Coronary artery (tissue), 2 donors: ENCODE measurements at regions not wholly inside any gene's neighbourhood (a gene's known extent, or its start where the extent isn't known, plus 50 kb on each side); places are given as distances from the start of the nearest gene placed in this dataset.
A peak's percentile ranks its signal among the peaks of the same experiment; 100 is the strongest.
"Not testable (repeated sequence)": the region's sequence is repeated elsewhere in the genome, so short reads cannot be mapped to it uniquely, and the experiment has no call there.

Experiments used
- DNase-seq: peaks from one replicate; pipeline ENCODE4 v3.0.0-alpha.2; 2017; ENCODE audit warnings: low spot score
- H3K27ac ChIP-seq, 2 donors: fragments of 200-600 bp; sonication (generic); one replicate each; pipeline ENCODE4 v1.5.1; 2016 to 2019
- H3K4me3 ChIP-seq: fragments of 200-600 bp; sonication (generic); 2 replicates; pipeline ENCODE4 v1.5.1; 2016; ENCODE audit warnings: mild to moderate bottlenecking, moderate library complexity
- TF ChIP-seq, protein P1 (sequence below): fragments of 200-600 bp; sonication (generic); IDR thresholded peaks from one replicate; pipeline ENCODE4 v1.5.1; 2019; ENCODE audit warnings: antibody characterized with exemption

DNA sequence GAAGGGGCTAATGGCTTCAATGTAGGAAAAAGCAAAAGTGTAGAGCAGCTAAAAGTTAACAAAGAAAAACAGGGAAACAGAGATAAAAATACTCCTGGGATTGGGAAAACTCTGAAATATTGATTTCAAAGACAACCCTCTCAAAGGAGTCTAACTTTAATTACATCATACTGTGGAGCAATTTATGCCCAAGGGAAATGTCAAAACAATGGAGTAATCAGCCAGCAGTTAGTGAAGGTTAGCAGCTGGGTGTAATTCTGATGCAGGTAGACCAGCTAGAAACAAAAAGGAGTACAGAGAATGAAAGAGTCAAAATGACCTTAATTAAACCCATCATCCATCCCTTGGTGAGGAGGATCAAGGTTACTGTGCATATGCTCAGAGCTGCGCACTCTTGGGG is 169.0 kb downstream of the ADAM29 start:
- H3K4me3 ChIP-seq: no peak overlapping the region
- DNase-seq: no peak
- TF ChIP-seq, protein P1, sequence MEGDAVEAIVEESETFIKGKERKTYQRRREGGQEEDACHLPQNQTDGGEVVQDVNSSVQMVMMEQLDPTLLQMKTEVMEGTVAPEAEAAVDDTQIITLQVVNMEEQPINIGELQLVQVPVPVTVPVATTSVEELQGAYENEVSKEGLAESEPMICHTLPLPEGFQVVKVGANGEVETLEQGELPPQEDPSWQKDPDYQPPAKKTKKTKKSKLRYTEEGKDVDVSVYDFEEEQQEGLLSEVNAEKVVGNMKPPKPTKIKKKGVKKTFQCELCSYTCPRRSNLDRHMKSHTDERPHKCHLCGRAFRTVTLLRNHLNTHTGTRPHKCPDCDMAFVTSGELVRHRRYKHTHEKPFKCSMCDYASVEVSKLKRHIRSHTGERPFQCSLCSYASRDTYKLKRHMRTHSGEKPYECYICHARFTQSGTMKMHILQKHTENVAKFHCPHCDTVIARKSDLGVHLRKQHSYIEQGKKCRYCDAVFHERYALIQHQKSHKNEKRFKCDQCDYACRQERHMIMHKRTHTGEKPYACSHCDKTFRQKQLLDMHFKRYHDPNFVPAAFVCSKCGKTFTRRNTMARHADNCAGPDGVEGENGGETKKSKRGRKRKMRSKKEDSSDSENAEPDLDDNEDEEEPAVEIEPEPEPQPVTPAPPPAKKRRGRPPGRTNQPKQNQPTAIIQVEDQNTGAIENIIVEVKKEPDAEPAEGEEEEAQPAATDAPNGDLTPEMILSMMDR: no peak
- no peak overlapping the region for H3K27ac ChIP-seq

DNA sequence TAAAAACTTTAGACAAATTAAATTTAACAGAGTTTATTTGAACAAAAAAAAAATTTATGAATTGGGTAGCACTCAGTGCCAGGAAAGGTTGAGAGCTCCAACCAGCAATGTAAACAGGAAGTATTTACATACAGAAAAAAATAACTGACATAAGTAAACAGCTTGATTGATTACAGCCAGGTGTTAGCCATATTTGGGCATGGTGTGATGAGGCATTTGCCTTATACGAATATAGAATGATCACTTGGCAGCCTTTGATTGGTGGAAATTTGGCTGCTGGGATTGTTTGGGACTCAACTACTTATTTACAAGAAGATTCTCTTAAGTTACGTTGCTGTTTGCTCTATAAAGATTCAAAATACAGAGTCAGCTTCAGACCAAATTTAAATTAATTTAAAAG is 172.0 kb downstream of the ADAM29 start:
- no peak overlapping the region for H3K4me3 ChIP-seq
- no peak overlapping the region for H3K27ac ChIP-seq
- DNase-seq: no peak
- TF ChIP-seq, protein P1: no peak

DNA sequence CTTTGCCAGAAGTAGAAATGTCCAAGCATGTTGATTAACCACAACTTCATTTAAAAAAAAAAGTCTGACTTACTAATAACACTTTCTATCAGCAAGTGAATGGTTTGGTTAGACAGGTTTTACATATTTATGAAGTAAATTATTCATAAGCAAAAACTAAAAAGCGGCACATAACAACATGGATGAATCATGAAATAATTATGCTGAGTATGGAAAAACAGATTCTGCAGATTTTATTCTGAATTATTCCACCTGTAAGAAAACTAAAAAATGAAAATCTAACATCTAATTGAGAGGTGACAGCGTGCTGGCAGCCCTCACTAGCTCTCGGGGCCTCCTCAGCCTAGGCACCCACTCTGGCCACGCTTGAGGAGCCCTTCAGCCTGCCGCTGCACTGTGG is 173.5 kb downstream of the ADAM29 start:
- no peak overlapping the region for H3K27ac ChIP-seq
- H3K4me3 ChIP-seq: no peak overlapping the region
- TF ChIP-seq, protein P1: no peak
- DNase-seq: no peak

DNA sequence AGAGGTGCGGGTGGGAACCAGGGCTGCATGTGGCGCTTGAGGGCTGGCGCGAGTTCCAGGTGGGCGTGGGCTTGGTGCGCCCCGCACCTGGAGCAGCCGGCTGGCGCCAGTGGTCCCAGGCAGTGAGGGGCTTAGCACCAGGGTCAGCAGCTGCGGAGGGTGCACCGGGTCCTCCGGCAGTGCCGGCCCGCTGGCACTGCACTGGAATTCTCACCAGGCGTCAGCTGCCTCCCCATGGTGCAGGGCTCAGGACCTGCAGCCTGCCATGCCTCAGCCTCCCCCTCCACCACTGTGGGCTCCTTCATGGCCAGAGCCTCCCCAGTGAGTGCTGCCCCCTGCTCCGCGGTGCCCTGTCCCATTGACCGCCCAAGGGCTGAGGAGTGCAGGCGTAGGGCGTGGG is 174.0 kb downstream of the ADAM29 start:
- TF ChIP-seq, protein P1: no peak
- Histone ChIP-seq H3K27ac (no peak overlapping the region), H3K4me3 (no peak overlapping the region)
- DNase-seq: peak; percentile 70

DNA sequence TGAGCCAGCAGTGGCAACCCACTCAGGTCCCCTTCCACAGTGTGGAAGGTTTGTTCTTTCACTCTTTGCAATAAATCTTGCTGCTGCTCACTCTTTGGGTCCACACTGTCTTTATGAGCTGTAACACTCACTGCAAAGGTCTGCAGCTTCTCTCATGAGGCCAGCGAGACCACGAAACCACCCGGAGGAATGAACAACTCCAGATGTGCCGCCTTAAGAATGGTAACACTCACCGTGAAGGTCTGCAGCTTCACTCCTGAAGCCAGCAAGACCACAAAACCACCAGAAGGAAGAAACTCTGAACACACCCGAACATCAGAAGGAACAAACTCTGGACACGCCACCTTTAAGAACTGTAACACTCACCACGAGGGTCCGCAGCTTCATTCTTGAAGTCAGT is 174.9 kb downstream of the ADAM29 start:
- H3K27ac ChIP-seq, DNase-seq, H3K4me3 ChIP-seq: not testable (repeated sequence)

DNA sequence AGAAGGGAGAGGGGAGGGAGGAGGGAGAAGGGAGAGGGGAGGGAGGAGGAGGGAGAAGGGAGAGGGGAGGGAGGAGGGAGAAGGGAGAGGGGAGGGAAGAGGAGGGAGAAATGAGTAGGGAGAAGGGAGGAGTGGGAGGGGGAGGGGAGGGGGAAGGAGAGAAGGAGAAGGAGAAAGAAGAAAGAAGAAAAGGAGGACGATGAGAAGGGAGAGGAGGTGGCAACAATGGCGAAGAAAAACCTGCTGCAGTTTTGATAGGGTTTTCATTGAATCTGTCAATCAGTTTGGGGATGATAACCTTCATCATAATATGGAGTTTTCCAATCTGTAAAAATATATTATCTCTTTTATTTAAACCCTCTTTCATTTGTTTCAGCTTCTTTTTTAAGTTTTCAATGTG is 185.2 kb downstream of the ADAM29 start:
- no peak overlapping the region for H3K27ac ChIP-seq
- no peak for DNase-seq
- TF ChIP-seq, protein P1: no peak
- no peak overlapping the region for H3K4me3 ChIP-seq

DNA sequence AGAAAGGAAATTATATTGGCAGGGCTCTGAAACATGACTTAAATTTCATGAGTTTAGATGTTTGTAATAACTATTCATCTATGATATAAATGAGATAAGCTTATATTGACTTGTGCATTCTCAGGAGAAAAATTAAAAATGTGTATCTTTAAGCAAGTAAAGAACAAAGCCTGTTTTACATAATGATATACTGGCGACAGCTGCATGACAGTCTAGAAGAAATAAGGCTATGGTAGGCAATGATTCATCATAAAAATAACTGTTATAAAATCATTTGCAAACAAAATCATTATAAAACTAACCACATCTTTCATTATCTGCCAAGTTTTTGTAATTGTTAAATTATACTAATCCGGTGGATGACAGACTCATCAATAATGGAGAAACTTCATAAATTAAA is 188.1 kb downstream of the ADAM29 start:
- Histone ChIP-seq H3K27ac (no peak overlapping the region), H3K4me3 (no peak overlapping the region)
- TF ChIP-seq, protein P1: no peak
- no peak for DNase-seq

DNA sequence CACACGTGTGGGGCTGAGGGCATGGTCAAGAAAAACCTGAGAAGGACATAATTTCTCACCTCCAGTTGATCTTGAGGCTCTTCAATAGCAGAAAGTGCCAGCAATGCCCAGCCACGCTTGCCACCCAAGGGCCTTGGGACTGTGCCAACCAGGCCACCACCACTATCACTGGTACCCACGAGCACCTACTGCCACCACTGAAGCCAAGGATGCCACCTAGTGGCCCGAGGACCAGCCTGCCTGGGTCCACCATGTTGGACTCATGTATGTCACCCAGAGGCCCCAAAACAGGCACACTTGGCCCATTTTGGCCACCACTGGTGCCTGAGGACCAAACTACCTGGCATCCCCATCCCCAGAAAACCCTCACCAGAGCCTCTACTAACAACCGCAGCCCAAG is 191.8 kb downstream of the ADAM29 start:
- no peak overlapping the region for H3K27ac ChIP-seq
- no peak for DNase-seq
- TF ChIP-seq, protein P1: no peak

More for the DNA sequence above, 191.8 kb downstream of the ADAM29 start:
- no peak overlapping the region for H3K4me3 ChIP-seq
